PC-9 (cell line): ENCODE measurements at regions not wholly inside any gene's neighbourhood (a gene's known extent, or its start where the extent isn't known, plus 50 kb on each side); places are given as distances from the start of the nearest gene placed in this dataset.

ENCODE experiments used
- EZH2 ChIP-seq: fragments of 200-600 bp; sonication (generic); IDR thresholded peaks from 2 replicates; pipeline ENCODE4 v1.8.0; 2017; ENCODE audit warnings: antibody characterized with exemption, low read depth
- TF ChIP-seq, protein P1 (sequence below): fragments of 200-600 bp; sonication (generic); conservative IDR thresholded peaks from 2 replicates; pipeline ENCODE4 v1.6.1; 2017; ENCODE audit warnings: mixed run types, antibody characterized with exemption, mild to moderate bottlenecking, moderate library complexity

DNA sequence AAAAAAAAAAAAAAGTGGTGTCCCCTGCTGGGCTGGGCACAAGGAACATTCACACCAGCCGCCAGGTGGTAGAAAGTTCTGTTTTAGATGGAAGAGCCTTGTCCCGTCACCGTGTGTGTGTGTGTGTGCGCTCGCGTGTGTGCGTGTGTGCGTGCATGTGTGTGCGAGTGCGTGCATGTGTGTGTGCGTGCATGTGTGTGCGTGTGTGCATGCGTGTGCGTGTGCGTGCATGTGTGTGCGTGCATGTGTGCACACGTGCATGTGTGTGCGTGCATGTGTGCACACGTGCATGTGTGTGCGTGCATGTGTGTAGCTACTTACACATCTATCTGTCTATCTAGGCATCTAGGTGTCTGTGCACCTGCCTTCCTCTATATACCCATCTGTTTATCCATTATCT is 491.7 kb downstream of the NPHP4 start:
- TF ChIP-seq, protein P1, sequence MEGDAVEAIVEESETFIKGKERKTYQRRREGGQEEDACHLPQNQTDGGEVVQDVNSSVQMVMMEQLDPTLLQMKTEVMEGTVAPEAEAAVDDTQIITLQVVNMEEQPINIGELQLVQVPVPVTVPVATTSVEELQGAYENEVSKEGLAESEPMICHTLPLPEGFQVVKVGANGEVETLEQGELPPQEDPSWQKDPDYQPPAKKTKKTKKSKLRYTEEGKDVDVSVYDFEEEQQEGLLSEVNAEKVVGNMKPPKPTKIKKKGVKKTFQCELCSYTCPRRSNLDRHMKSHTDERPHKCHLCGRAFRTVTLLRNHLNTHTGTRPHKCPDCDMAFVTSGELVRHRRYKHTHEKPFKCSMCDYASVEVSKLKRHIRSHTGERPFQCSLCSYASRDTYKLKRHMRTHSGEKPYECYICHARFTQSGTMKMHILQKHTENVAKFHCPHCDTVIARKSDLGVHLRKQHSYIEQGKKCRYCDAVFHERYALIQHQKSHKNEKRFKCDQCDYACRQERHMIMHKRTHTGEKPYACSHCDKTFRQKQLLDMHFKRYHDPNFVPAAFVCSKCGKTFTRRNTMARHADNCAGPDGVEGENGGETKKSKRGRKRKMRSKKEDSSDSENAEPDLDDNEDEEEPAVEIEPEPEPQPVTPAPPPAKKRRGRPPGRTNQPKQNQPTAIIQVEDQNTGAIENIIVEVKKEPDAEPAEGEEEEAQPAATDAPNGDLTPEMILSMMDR: no peak
- no peak for TF ChIP-seq EZH2
